ENCODE measurements at regions not wholly inside any gene's neighbourhood (a gene's known extent, or its start where the extent isn't known, plus 50 kb on each side); places are given as distances from the start of the nearest gene placed in this dataset.

- H3K4me3 ChIP-seq (ENCODE audit: low read depth, low read length): no peak overlapping the region
- TF ChIP-seq MYC (IDR thresholded peaks at IDR 0.05; ENCODE audit: low read depth, low read length) (no peak), POLR2A (IDR thresholded peaks at IDR 0.05; ENCODE audit: extremely low read depth, insufficient read length) (no peak), MAX (IDR thresholded peaks at IDR 0.05; ENCODE audit: low read depth, low read length) (no peak), CTCF (IDR thresholded peaks at IDR 0.05; ENCODE audit: low read depth, low read length) (no peak)
- DNase-seq (ENCODE audit: low read depth): no peak
These were observed 78.2 kb upstream of the GPR12 start for GRCh38 chr13:26838821-26839220.

- TF ChIP-seq POLR2A (IDR thresholded peaks at IDR 0.05; ENCODE audit: extremely low read depth, insufficient read length): no peak
- no peak for TF ChIP-seq CTCF (IDR thresholded peaks at IDR 0.05; ENCODE audit: low read depth, low read length)
- DNase-seq (ENCODE audit: low read depth): no peak
These were observed 77.4 kb upstream of the GPR12 start for GRCh38 chr13:26837997-26838396.

GRCh38 chr13:26837102-26837501 lies 76.5 kb upstream of the GPR12 start:
- no peak for TF ChIP-seq MAX (IDR thresholded peaks at IDR 0.05; ENCODE audit: low read depth, low read length)
- TF ChIP-seq POLR2A (IDR thresholded peaks at IDR 0.05; ENCODE audit: extremely low read depth, insufficient read length): no peak
- no peak overlapping the region for H3K4me3 ChIP-seq (ENCODE audit: low read depth, low read length)
- no peak for DNase-seq (ENCODE audit: low read depth)

More at GRCh38 chr13:26837997-26838396, 77.4 kb upstream of the GPR12 start:
- H3K4me3 ChIP-seq (ENCODE audit: low read depth, low read length): no peak overlapping the region

GRCh38 chr13:26836626-26837025 lies 76.0 kb upstream of the GPR12 start:
- no peak for DNase-seq (ENCODE audit: low read depth)
- no peak for TF ChIP-seq MYC (IDR thresholded peaks at IDR 0.05; ENCODE audit: low read depth, low read length)
- no peak for TF ChIP-seq POLR2A (IDR thresholded peaks at IDR 0.05; ENCODE audit: extremely low read depth, insufficient read length)
- no peak for TF ChIP-seq CTCF (IDR thresholded peaks at IDR 0.05; ENCODE audit: low read depth, low read length)
- no peak for TF ChIP-seq MAX (IDR thresholded peaks at IDR 0.05; ENCODE audit: low read depth, low read length)
- no peak overlapping the region for H3K4me3 ChIP-seq (ENCODE audit: low read depth, low read length)

GRCh38 chr13:26834646-26835045 lies 74.1 kb upstream of the GPR12 start:
- DNase-seq (ENCODE audit: low read depth): no peak
- no peak overlapping the region for H3K4me3 ChIP-seq (ENCODE audit: low read depth, low read length)
- TF ChIP-seq POLR2A (IDR thresholded peaks at IDR 0.05; ENCODE audit: extremely low read depth, insufficient read length): no peak
- no peak for TF ChIP-seq MYC (IDR thresholded peaks at IDR 0.05; ENCODE audit: low read depth, low read length)
- TF ChIP-seq MAX (IDR thresholded peaks at IDR 0.05; ENCODE audit: low read depth, low read length): no peak
- TF ChIP-seq CTCF (IDR thresholded peaks at IDR 0.05; ENCODE audit: low read depth, low read length): no peak

- TF ChIP-seq MAX (IDR thresholded peaks at IDR 0.05; ENCODE audit: low read depth, low read length) (no peak), POLR2A (IDR thresholded peaks at IDR 0.05; ENCODE audit: extremely low read depth, insufficient read length) (no peak), CTCF (IDR thresholded peaks at IDR 0.05; ENCODE audit: low read depth, low read length) (no peak), MYC (IDR thresholded peaks at IDR 0.05; ENCODE audit: low read depth, low read length) (no peak)
- no peak for DNase-seq (ENCODE audit: low read depth)
- no peak overlapping the region for H3K4me3 ChIP-seq (ENCODE audit: low read depth, low read length)
These were observed 70.8 kb upstream of the GPR12 start for GRCh38 chr13:26831336-26831908.
